K562 (cell line): ENCODE measurements at regions not wholly inside any gene's neighbourhood (a gene's known extent, or its start where the extent isn't known, plus 50 kb on each side); places are given as distances from the start of the nearest gene placed in this dataset.
A peak's percentile ranks its signal among the peaks of the same experiment; 100 is the strongest.

Experiments used
- BDP1 ChIP-seq: IDR thresholded peaks from 3 replicates; pipeline ENCODE4 v1.6.1; 2011; ENCODE audit not compliant: insufficient read length, insufficient read depth
- CBFA2T3 ChIP-seq: fragments of 450-650 bp; IDR thresholded peaks from 2 replicates; pipeline ENCODE4 v1.6.1; 2017
- CEBPG ChIP-seq, 3 experiments: fragments of 200-800 bp in 1 of 3; sonication (Bioruptor generic) in 1 of 3; sonication (generic) in 1 of 3; formaldehyde crosslinking in 1 of 3; IDR thresholded peaks in 2 of 3; conservative IDR thresholded peaks in 1 of 3; 2 replicates each; pipeline versions ENCODE4 v1.6.1 to v1.8.0; 2016 to 2022; ENCODE audit warnings: missing compliant biosample characterization in 2 of 3, missing genetic modification characterization in 2 of 3, mild to moderate bottlenecking in 1 of 3, missing genetic modification reagents in 1 of 3
- FOXJ3 ChIP-seq: sonication (generic); formaldehyde crosslinking; IDR thresholded peaks from 2 replicates; pipeline ENCODE4 v1.4.0; 2020; ENCODE audit warnings: mild to moderate bottlenecking, missing genetic modification reagents
- HDGF ChIP-seq: fragments of 450-650 bp; IDR thresholded peaks from 2 replicates; pipeline ENCODE4 v1.6.1; 2016
- MAFG ChIP-seq: fragments of 450-650 bp; conservative IDR thresholded peaks from 2 replicates; pipeline ENCODE4 v1.6.1; 2016; ENCODE audit warnings: missing genetic modification characterization, missing compliant biosample characterization
- MTA1 ChIP-seq: fragments of 450-650 bp; IDR thresholded peaks from 2 replicates; pipeline ENCODE4 v1.6.1; 2017; ENCODE audit warnings: borderline replicate concordance
- MYBL2 ChIP-seq, 2 experiments: fragments of 450-650 bp in 1 of 2; sonication (generic) in 1 of 2; formaldehyde crosslinking in 1 of 2; IDR thresholded peaks; 2 replicates each; pipeline versions ENCODE4 v1.6.1 to v1.8.1; 2017 to 2022; ENCODE audit warnings: borderline replicate concordance in 1 of 2, inconsistent platforms in 1 of 2, low read depth in 1 of 2, mild to moderate bottlenecking in 1 of 2, missing genetic modification reagents in 1 of 2, moderate library complexity in 1 of 2
- NR2C2 ChIP-seq, 2 experiments: fragments of 200-800 bp in 1 of 2; sonication (Bioruptor generic) in 1 of 2; sonication (generic) in 1 of 2; formaldehyde crosslinking in 1 of 2; IDR thresholded peaks; 2 replicates each; pipeline versions ENCODE4 v1.6.1 to v1.8.0; 2016 to 2022; ENCODE audit warnings: mild to moderate bottlenecking in 1 of 2, missing compliant biosample characterization in 1 of 2, missing genetic modification characterization in 1 of 2, missing genetic modification reagents in 1 of 2
- NR2F6 ChIP-seq: fragments of 450-650 bp; formaldehyde crosslinking; IDR thresholded peaks from 2 replicates; pipeline ENCODE4 v1.4.0; 2020; ENCODE audit warnings: mild to moderate bottlenecking
- RBM39 ChIP-seq: fragments of 200-400 bp; formaldehyde crosslinking; optimal IDR thresholded peaks from 2 replicates; pipeline ENCODE3; 2018; ENCODE audit warnings: low read depth, low read length
- SAP30 ChIP-seq: fragments of 200-600 bp; sonication (generic); IDR thresholded peaks from 2 replicates; pipeline ENCODE4 v1.6.1; 2012; ENCODE audit warnings: borderline replicate concordance, low read depth, mild to moderate bottlenecking, moderate library complexity, low read length, control low read depth, inconsistent platforms; ENCODE audit not compliant: insufficient read depth, poor library complexity, severe bottlenecking
- TAL1 ChIP-seq: fragments of 450-650 bp; IDR thresholded peaks from 2 replicates; pipeline ENCODE4 v1.6.1; 2016; ENCODE audit warnings: mild to moderate bottlenecking
- TFAM ChIP-seq: fragments of 250-450 bp; sonication (Bioruptor Pico); conservative IDR thresholded peaks from 2 replicates; pipeline ENCODE4 v1.5.0; 2021; ENCODE audit warnings: mild to moderate bottlenecking, moderate library complexity
- ZNF586 ChIP-seq: fragments of 450-650 bp; formaldehyde crosslinking; conservative IDR thresholded peaks from 2 replicates; pipeline ENCODE4 v1.4.0; 2020; ENCODE audit warnings: mild to moderate bottlenecking, moderate library complexity
- TF ChIP-seq, protein P1 (sequence below): sonication (generic); formaldehyde crosslinking; IDR thresholded peaks from 2 replicates; pipeline ENCODE4 v1.8.0; 2022; ENCODE audit warnings: mild to moderate bottlenecking, missing genetic modification reagents
- TF ChIP-seq, protein P2 (sequence below): fragments of 450-650 bp; formaldehyde crosslinking; IDR thresholded peaks from 2 replicates; pipeline ENCODE4 v1.4.0; 2022; ENCODE audit warnings: missing genetic modification characterization
- TF ChIP-seq, protein P3 (sequence below), 2 experiments: IDR thresholded peaks; 2 replicates each; pipeline ENCODE4 v1.6.1; 2011; ENCODE audit warnings: borderline replicate concordance in 1 of 2, control low read depth in 1 of 2, low read depth in 1 of 2, low read length in 1 of 2, mild to moderate bottlenecking in 1 of 2, mixed read lengths in 1 of 2, moderate library complexity in 1 of 2; ENCODE audit not compliant: insufficient read depth in 1 of 2, insufficient read length in 1 of 2, poor library complexity in 1 of 2, severe bottlenecking in 1 of 2; ENCODE audit errors: extremely low read depth in 1 of 2

DNA sequence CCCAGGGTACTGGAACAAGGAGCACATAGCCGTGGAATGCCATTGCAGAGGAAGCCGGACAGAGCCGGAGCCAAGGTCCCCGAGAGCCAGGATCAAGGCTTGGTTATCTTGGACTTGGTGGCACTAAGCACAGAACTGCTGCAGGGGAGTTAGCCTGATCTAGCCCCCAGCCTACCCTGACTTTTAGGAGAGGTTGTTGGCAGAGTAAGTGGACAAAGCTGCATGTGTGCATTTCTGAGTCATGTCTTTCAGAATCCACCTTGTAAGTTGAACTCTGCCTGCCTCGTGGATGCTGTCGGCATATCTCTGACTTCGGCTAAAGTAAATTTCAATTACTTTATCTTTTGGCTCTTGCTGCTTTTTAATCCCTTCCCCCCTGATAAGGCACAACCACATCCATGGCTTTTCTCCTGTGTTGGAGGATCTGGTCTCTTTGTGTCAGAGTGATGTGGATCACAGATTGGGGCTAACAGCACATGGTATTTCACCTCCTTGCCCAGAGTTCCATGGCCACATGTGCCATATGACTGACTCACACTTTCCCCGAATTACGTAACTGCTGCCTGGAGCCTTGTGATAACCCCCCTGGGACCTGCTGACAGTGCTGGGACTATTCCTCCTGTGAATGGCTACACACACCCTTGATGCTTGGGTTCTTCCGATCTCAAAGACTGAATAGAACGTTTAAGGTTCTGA is 240.3 kb downstream of the EMP1 start (continued):
- TF ChIP-seq, protein P1, sequence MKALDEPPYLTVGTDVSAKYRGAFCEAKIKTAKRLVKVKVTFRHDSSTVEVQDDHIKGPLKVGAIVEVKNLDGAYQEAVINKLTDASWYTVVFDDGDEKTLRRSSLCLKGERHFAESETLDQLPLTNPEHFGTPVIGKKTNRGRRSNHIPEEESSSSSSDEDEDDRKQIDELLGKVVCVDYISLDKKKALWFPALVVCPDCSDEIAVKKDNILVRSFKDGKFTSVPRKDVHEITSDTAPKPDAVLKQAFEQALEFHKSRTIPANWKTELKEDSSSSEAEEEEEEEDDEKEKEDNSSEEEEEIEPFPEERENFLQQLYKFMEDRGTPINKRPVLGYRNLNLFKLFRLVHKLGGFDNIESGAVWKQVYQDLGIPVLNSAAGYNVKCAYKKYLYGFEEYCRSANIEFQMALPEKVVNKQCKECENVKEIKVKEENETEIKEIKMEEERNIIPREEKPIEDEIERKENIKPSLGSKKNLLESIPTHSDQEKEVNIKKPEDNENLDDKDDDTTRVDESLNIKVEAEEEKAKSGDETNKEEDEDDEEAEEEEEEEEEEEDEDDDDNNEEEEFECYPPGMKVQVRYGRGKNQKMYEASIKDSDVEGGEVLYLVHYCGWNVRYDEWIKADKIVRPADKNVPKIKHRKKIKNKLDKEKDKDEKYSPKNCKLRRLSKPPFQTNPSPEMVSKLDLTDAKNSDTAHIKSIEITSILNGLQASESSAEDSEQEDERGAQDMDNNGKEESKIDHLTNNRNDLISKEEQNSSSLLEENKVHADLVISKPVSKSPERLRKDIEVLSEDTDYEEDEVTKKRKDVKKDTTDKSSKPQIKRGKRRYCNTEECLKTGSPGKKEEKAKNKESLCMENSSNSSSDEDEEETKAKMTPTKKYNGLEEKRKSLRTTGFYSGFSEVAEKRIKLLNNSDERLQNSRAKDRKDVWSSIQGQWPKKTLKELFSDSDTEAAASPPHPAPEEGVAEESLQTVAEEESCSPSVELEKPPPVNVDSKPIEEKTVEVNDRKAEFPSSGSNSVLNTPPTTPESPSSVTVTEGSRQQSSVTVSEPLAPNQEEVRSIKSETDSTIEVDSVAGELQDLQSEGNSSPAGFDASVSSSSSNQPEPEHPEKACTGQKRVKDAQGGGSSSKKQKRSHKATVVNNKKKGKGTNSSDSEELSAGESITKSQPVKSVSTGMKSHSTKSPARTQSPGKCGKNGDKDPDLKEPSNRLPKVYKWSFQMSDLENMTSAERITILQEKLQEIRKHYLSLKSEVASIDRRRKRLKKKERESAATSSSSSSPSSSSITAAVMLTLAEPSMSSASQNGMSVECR (CRISPR knock-in tag) = no peak
- TF ChIP-seq, protein P2, sequence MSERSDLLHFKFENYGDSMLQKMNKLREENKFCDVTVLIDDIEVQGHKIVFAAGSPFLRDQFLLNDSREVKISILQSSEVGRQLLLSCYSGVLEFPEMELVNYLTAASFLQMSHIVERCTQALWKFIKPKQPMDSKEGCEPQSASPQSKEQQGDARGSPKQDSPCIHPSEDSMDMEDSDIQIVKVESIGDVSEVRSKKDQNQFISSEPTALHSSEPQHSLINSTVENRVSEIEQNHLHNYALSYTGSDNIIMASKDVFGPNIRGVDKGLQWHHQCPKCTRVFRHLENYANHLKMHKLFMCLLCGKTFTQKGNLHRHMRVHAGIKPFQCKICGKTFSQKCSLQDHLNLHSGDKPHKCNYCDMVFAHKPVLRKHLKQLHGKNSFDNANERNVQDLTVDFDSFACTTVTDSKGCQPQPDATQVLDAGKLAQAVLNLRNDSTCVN (CRISPR knock-in tag) = no peak
- TF ChIP-seq NR2C2 (CRISPR knock-in tag; IDR thresholded peaks at IDR 0.05) = no peak
- TF ChIP-seq NR2C2 (tag; IDR thresholded peaks at IDR 0.05) = no peak
- no peak for TF ChIP-seq SAP30
- no peak for TF ChIP-seq RBM39
- no peak for TF ChIP-seq MYBL2 (IDR thresholded peaks at IDR 0.05; ENCODE audit: low read depth)
- no peak for TF ChIP-seq MYBL2 (CRISPR knock-in tag; IDR thresholded peaks at IDR 0.05; ENCODE audit: borderline replicate concordance)
- 0 out of 2 replicates have a peak, but pooled peaks have one; percentile 52 for TF ChIP-seq MTA1
- TF ChIP-seq FOXJ3 (CRISPR knock-in tag) = no peak
- no peak for TF ChIP-seq TFAM (CRISPR knock-in tag)
- no peak for TF ChIP-seq BDP1
- no peak for TF ChIP-seq HDGF
- no peak for TF ChIP-seq NR2F6 (CRISPR knock-in tag)
- TF ChIP-seq, protein P3, sequence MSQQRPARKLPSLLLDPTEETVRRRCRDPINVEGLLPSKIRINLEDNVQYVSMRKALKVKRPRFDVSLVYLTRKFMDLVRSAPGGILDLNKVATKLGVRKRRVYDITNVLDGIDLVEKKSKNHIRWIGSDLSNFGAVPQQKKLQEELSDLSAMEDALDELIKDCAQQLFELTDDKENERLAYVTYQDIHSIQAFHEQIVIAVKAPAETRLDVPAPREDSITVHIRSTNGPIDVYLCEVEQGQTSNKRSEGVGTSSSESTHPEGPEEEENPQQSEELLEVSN (IDR thresholded peaks at IDR 0.05; ENCODE audit: borderline replicate concordance in 1 of 2, extremely low read depth in 1 of 2, insufficient read depth in 1 of 2, insufficient read length in 1 of 2, low read depth in 1 of 2, low read length in 1 of 2, poor library complexity in 1 of 2, severe bottlenecking in 1 of 2) = peak in 1 of 2 experiments; percentile 28
- peak; percentile 96 for TF ChIP-seq CBFA2T3
- TF ChIP-seq MAFG = peak; percentile 18; the same call in 1 of the 2 replicates
- peak; percentile 94 for TF ChIP-seq TAL1
- TF ChIP-seq CEBPG (CRISPR knock-in tag; IDR thresholded peaks at IDR 0.05) = no peak
- TF ChIP-seq CEBPG (tag; conservative IDR thresholded peaks at IDR 0.05 in 1 of 2, IDR thresholded peaks at IDR 0.05 in 1 of 2) = peak in 1 of 2 experiments; percentile 69; a peak in 2 of 4 replicates
- TF ChIP-seq ZNF586 (CRISPR knock-in tag) = no peak
